NCI-H82 treated with DMSO at 0.1 percent for 48 hours (cell line): ENCODE measurements at regions not wholly inside any gene's neighbourhood (a gene's known extent, or its start where the extent isn't known, plus 50 kb on each side); places are given as distances from the start of the nearest gene placed in this dataset.
"Not testable (repeated sequence)": the region's sequence is repeated elsewhere in the genome, so short reads cannot be mapped to it uniquely, and the experiment has no call there.

Experiments used
- DNase-seq: peaks from one replicate; lab custom pipeline; 2025; ENCODE audit not compliant: unreplicated experiment; lab: John Stamatoyannopoulos, UW

DNA sequence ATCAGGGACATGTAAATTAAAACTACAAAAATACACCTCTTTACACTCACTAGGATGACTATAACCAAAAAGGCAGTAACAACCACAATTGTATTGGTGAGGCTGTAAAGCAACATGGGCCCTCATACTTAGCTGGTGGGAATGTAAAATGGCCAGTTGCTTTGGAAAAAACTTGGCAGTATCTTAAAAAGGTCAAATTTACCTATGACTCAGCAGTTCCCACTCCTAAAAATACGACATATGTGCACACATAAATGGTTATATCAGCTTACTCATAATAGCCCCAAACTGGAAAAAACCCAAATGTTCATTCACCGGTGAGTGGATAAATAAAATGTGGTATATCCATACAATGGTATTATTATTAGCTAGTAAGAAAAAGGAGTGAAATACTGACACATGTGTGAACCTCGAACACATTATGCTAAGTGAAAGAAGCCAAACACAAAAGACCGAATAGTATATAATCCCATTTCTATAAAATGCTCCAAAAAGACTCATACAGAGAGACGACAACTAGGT lies 391.4 kb downstream of the NPIPA8 start:
- no peak for DNase-seq

DNA sequence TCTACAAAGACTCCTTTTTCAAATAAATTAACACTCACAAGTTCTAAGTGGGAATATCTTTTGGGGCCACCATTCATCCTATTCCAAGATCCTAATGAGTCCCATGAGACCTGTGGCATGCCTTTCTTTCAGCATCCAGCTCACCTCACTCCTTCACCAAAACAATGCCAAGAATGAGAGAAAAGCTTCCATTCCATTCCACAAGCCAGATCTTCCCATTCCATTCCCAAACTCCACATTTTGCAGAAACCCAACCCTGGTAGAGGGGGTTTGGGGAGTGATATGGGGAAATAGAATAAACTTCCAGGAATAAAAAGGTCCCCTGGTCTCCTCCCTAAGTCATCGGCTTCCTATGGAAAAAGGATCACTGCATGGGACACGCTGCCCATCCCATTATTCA lies 392.2 kb downstream of the NPIPA8 start:
- no peak for DNase-seq

DNA sequence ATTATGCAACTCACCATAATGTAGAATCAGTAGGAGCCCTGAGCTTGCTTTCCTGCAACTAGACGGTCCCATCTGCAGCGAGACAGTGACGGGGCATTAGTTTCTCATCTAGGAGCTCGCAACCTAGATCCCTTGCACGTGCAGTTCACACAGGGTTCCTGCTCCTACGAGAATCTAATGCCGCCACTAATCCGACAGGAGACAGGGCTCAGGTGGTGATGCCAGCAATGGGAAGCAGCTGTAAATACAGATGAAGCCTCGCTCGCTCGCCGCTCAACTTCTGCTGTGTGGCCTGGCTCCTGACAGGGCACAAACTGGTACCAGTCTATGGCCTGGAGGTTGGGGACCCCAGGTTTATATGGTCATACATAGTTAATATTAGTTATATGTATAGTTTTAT lies 394.5 kb downstream of the NPIPA8 start:
- no peak for DNase-seq

- no peak for DNase-seq
Measured at GRCh38 chr16:17940584-17941364, 395.8 kb downstream of the NPIPA8 start.

GRCh38 chr16:17939723-17940122 lies 396.8 kb downstream of the NPIPA8 start:
- no peak for DNase-seq

- DNase-seq: no peak
Measured at GRCh38 chr16:17939122-17939536, 397.4 kb downstream of the NPIPA8 start.

- DNase-seq: no peak
Measured at GRCh38 chr16:17938546-17938945, 398.0 kb downstream of the NPIPA8 start.

GRCh38 chr16:17936766-17937402 lies 399.7 kb downstream of the NPIPA8 start:
- DNase-seq: no peak

GRCh38 chr16:17930280-17930679 lies 406.3 kb downstream of the NPIPA8 start:
- no peak for DNase-seq

DNA sequence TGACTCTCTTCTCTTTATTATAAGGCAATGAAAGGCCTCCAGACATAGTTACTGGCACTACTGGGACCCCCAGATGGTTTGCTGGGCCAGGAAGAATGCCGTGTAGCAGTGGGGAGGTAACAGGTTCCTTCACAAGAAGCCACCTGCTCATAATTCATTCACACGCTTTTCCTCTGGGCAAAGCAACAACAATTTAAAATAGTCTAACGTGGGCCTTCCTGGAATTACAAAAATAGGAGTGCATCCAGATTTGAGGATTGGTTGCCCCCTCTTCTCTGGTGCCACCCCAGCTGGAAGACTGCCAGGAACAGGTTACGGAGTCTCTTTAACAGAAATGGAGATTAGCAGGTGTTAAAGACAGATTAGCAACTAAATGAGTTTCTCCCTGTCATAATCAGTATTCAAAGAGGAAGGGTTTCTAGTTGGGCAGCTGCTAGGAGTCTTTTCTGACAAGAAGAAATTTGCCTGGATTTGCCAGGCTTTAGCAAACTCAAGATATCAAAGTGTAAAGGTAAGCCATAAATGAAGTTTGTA lies 409.6 kb downstream of the NPIPA8 start:
- DNase-seq: no peak

DNA sequence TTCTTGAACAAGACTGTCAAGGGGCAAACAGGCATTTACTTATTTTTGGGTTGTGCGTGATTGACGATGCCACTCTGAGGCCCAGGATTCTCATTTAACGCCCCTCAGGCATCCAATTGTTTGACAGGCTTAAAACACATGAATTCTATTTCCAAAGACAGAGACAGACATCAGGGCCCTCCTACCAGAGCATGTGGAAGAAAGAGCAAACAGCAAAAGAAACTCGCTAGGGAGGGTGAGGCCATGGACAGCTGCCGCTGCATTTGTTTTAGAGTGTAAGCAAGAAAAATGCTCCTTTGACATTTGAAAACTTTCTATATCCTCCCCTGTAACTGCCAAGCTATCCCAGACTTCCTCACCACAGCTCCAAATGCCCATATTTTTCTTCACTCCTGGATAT lies 410.1 kb downstream of the NPIPA8 start:
- DNase-seq: no peak

- no peak for DNase-seq
Measured at GRCh38 chr16:17925761-17926160, 410.8 kb downstream of the NPIPA8 start.

GRCh38 chr16:17921357-17921978 lies 415.1 kb downstream of the NPIPA8 start:
- peak; percentile 10 for DNase-seq

DNA sequence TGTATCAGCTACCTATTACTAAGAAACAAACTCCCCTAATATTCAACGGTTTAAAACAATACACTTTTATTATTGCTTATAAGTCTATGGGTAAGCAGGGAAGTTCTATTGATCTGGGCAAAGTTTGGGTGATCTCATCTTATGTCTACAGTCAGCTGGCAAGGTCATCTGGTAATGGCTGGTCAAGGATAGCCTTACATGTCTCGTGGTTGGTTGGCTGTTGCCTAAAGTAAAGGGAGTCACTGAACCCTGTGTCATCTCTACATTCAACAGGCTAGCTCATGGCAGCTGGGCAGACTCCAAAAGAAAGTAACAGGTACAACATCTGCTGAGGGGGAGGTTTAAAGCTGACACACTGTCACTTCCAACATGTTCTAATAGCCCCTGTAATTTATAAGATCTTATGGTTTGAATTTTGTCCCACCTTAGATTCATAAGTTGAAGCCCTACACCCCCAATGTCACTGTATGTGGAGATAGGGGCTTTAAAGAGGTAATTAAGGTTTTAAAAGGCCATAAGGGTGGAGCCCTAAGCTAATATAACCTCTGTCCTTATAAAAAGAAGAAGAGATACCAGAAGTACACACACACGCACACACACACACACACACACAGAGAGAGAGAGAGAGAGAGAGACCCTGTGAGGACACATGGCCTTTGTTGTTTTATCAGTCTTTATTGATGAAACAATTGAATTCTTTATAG lies 419.1 kb downstream of the NPIPA8 start:
- DNase-seq: no peak

- no peak for DNase-seq
Measured at GRCh38 chr16:17915791-17916190, 420.7 kb downstream of the NPIPA8 start.

DNA sequence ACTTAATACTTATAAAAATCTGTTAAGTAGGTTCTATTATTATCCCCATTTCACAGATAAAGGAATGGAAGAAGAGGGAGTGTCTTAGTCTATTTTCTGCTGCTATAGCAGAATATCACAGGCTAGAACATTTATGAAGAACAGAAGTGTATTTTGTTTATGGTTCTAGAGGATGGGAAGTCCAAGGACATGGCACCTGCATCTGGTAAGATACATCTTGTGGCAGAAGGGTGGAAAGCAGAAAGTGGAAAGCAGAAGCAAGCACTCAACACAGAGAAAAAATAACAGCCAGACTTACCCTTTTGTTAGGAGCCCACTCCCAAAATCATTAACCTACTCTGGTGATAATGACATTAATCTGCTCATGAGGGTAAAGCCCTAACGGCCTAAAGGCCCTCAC lies 422.4 kb downstream of the NPIPA8 start:
- no peak for DNase-seq

DNA sequence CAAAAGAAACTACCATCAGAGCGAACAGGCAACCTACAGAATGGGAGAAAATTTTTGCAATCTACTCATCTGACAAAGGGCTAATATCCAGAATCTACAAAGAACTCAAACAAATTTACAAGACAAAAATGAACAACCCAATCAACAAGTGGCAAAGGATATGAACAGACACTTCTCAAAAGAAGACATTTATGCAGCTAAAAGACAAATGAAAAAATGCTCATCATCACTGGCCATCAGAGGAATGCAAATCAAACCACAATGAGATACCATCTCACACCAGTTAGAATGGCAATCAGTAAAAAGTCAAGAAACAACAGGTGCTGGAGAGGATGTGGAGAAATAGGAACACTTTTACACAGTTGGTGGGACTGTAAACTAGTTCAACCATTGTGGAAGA lies 425.0 kb downstream of the NPIPA8 start:
- DNase-seq: not testable (repeated sequence)

GRCh38 chr16:17906626-17907025 lies 429.9 kb downstream of the NPIPA8 start:
- DNase-seq: not testable (repeated sequence)

DNA sequence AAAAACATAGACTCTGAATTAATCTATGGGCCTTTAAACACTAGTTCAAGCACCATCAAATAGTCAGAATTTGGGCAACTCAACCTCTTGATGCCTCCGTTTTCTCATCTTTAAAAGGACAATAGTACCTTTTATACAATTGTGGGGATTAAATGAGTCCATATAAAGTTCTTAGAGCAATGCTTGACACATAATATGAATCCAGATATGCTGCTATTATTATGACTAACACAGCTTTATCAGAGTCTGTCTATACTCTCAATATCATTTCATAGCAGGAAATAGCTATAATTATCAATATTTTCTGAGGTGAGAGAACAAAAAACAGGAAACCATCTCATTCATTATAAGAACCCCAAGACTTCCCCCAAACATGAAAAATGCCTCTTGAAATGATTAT lies 430.5 kb upstream of the XYLT1 start:
- no peak for DNase-seq

DNA sequence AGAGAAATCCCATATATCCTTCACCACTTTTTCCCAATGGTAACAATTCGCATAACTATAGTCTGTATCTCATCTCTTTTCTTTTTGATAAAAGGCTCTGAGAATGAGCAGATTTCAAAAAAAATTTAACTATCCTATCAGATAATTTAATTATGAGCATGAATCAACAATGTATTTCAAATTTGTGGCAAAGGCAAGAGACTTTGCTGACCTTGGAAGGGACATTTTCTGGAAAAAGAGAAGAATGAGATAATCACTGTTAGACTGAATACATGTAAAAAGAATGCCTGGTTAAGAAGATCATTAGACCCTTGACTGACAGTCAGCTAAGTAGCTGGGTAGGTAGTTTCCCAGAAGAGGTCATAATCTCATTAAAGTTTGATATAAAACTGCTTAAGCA lies 428.4 kb upstream of the XYLT1 start:
- DNase-seq: no peak

- no peak for DNase-seq
Measured at GRCh38 chr16:17887963-17888362, 417.2 kb upstream of the XYLT1 start.
